Islet precursor cell (in vitro differentiated cells): ENCODE measurements at regions not wholly inside any gene's neighbourhood (a gene's known extent, or its start where the extent isn't known, plus 50 kb on each side); places are given as distances from the start of the nearest gene placed in this dataset.
"Not testable (repeated sequence)": the region's sequence is repeated elsewhere in the genome, so short reads cannot be mapped to it uniquely, and the experiment has no call there.

ENCODE experiments used
- DNase-seq: peaks from one replicate; pipeline ENCODE4 v3.0.0-alpha.2; 2018

DNA sequence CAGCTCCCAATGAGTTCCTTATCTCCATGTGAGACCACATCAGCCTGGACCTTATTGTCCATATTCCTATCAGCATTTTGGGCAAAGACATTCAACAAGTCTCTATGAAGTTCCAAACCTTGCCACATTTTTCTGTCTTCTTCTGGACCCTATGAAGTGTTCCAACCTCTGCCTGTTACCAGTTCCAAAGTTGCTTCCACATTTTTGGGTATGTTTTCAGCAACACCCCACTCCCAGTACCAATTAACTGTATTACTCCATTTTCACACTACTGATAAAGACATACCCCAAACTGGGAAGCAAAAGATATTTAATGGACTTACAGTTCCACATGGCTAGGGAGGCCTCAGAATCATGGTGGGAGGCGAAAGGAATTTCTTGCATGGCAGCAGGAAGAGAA, 548.5 kb downstream of the CHSY3 start:
- no peak for DNase-seq

DNA sequence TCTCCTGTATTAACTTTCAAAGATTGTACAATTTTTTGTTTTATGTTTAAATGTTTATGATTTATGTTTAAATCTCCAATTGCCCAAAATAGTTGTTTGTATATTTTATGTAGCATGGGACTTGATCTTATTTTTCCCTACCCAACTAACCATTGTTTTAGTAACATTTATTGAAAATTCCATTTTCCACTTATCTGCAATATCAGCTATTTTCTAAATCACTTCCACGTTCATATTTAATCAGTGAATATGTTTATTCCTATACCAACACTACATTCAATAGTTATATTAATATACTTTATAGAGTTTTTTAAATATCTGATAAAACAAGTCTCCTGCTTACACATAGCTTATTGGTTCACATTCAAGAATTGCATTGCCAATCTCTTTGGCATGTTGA, 532.2 kb downstream of the CHSY3 start:
- no peak for DNase-seq

DNA sequence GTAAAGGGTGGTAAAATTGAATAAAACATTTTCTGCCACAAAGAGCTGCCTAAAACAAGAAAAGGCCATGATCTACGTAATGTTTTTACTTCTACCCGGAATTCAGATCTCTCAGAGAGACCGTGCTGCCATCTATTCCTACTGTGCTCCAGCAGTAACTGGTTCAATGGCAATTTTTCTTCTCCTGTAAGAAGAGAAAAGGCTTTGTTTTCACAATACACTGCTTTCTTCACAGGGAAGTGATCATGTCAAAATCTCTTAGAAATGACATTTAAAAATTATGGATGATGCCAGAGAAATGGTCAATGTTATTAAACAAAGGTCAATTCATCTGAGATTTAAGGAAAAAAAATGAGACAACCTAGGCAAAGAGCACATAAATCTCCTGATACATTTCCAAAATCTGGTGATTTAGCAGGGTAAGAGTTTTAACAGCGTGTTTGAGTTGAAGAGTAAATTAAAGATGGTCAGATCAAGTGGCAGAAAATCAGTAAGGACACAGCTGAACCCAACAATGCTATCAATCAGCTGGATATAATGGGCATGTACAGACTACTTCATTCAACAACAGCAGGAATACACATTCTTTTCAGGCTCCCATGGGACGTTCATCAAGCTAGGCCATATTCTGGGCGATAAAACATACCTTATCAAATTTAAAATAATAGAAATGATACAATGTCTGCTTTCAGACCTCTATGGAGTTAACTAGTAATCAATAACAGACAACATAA, 523.1 kb downstream of the CHSY3 start:
- no peak for DNase-seq

DNA sequence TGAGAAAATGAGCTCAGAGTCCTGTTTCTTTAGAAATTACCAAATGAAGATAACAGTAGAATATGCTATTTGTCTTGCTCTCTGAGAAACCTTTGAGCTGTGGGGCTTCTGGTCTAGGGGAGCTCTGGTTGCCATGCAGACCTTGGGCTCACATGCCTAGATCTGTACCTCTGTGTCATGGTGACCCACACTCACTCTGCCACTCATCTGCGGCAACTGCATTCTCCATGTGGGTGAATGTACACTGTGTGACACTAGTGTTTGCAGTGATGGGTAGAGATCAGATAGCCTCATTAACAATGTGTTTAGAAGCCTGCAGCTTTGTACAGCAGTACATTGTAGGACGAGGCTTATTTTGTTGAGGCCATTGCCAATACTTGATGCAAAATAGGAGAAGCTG, 521.2 kb downstream of the CHSY3 start:
- DNase-seq: no peak

DNA sequence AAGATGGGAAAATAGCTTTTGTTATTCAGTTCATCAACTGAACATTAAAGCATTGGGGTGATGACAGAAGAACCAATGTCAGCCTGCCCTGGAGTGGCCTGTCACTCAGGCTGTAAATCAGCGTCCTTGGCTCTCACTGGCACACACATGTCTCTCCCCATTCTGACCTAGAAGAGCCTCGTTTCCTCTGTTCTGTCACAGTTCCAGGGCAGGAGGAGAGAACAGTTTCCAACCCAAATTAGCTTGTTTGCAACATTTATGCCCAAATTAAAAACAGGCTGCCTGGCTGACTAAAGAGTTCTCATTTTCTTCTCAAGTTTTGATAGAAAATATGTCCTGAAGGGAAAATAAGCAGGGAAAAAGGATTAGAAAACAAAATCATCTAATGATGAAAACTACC, 520.1 kb downstream of the CHSY3 start:
- no peak for DNase-seq

DNA sequence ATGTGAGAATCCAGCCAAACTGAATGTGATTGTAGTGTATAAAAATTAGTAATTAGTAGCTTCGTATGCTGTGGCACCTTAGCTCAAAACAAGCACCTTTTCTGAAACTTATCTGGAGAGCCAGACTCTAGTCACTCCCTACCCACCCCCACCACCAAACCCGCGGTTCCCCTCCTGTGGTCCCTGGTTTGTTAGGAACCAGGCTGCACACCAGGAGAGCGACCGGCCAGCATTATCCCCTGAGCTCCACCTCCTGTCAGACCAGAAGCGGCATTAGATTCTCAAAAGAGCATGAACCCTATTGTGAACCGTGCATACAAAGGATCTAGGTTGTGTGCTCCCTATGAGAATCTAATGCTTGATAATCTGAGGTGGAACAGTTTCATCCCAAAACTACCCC, 498.6 kb downstream of the CHSY3 start:
- DNase-seq: peak; percentile 54

DNA sequence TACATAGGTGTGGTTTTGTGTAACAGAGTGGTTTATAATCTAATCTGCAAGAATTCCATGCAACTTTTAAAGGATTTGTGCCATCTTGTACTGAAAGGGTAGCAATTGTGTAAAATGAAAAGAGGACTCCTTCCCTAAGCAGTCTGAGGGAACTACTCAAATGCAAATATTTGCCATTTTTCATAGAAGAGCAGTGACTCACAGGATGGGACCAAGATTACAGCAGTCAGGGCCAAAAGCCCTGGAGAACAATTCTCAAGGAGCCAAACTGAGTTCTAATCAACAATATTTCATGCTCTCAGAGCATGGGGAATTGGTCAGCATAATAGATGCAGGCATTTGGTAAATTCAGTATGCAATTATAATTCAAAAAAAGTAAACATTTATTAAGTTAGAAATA, 495.8 kb downstream of the CHSY3 start:
- no peak for DNase-seq

DNA sequence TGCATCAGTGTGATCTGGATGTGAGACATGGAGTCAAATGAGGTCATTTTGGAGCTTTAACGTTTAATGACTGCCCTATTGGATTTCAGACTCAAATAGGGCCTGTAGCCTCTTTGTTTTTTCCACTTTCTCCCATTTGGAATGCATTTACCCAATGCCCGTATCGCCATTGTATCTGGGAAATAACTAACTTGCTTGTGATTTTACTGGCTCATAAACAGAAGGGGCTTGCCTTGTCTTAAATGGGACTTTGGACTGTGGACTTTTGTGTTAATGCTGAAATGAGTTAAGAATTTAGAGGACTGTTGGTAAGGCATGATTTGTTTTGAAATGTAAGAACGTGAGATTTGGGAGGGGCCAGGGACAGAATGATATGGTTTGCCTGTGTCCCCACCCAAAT, 494.6 kb downstream of the CHSY3 start:
- no peak for DNase-seq

DNA sequence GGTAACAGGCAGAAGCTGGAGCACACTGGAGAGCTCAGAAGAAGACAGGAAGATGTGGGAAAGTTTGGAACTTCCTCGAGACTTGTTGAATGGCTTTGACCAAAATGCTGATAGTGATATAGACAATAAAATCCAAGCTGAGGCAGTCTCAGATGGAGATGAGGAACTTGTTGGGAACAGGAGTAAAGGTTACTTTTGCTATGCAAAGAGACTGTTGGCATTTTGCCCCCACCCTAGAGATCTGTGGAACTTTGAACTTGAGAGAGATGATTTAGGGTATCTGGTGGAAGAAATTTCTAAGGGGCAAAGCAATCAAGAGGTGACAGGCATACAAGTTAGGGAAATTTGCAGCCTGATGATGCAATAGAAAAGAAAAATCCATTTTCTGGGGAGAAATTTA, 493.5 kb downstream of the CHSY3 start:
- not testable (repeated sequence) for DNase-seq

DNA sequence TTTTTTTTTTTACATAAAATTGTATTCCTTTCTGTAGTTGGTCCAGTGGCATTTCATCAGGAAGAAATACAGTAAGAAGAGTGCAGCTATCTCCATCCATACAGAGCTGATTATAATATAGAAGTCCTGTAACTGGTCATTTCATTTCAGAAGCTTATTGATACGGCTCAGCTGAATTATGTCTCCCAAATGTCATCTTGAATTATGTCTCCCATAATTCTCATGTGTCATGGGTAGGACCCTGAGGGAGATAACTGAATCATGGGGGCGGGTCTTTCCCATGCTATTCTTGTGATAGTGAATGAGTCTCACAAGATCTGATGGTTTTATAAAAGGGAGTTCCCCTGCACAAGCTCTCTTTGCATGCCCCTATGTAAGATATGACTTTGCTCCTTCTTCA, 492.9 kb downstream of the CHSY3 start:
- DNase-seq: no peak

DNA sequence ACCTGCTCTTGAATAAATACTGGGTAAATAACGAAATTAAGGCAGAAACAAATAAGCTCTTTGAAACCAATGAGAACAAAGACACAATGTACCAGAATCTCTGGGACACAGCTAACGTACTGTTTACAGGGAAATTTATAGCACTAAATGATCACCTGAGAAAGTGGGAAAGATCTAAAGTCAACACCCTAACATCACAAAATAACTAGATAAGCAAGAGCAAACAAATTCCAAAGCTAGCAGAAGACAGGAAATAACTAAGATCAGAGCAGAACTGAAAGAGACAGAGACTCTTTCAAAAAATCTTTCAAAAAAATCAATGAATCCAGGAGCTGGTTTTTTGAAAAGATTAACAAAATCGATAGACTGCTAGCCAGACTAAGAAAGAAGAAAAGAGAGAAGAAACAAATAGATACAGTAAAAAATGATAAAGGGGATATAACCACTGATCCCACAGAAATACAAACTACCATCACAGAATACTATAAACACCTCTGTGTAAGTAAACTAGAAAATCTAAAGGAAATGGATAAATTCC, 487.5 kb downstream of the CHSY3 start:
- DNase-seq: not testable (repeated sequence)

DNA sequence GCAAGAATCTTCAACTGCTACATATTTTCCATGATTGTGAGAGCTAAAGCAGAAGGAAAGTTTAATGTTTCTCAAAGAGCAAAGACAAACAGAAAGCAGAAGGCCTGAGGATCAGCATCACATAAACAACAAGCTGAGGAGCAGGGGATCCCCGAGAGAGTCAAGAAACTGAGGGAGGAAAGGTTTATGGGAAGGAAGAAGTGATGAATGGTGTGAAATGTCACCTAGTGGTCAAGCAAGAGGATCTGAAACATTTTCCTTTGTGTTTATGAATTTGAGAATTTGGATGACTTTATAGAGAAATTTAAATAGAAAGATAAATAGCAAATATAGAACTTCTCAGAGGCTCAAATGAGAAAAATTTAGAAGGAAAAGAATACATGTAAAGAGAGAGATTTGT, 481.9 kb downstream of the CHSY3 start:
- no peak for DNase-seq

DNA sequence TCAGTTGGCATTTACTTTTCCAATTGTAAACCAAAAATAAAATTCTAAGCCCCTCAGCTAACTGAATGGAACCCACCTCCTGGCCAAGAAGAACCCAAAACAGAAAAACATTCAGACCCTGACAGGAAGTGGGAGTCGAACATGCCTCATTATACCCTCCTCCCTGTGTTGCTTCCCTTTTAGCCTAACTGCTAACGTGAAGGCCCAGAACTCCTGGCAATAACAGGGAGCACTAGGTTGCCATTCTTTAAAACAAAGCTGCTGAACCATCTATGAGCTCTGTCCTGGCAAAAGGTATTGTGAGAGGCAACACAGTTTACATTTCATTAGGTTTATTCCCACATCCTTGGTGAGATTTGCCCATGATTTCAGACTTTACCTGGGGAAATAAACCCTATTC, 481.4 kb downstream of the CHSY3 start:
- no peak for DNase-seq

DNA sequence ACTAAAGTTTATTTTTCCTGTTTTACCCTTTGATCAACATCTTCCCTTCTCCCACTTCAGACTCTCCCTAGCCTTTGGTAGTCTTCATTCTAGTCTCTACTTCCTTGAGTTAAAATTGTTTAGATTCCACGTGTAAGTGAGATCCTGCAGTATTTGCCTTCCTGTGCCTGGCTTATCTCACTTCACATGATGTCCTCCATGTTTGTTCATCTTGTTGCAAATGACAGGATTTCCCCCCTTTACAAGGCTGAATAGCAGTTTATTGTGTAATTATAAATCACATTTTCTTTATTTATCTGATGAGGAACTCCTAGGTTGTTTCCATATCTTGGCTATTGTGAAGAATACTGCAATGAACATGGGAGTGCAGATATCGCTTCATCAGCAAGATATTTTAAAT, 461.7 kb downstream of the CHSY3 start:
- DNase-seq: no peak

DNA sequence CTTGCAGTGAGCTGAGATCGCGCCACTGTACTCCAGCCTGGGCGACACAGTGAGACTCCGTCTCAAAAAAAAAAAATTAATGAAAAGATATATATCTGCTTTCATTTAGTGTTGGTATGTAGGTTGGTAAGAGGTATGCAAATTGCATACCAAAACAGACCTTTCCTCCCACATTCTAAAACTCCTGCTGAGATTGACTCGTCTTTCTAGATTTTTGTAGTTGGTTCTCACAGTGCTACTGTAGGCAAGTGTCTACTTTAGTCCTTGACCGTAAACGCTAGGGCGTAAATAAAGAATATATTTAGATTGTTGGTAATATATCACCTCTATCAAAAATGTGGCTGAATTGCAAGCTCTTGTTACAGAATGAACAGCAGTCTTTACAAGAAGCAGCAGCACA, 445.9 kb downstream of the CHSY3 start:
- no peak for DNase-seq

DNA sequence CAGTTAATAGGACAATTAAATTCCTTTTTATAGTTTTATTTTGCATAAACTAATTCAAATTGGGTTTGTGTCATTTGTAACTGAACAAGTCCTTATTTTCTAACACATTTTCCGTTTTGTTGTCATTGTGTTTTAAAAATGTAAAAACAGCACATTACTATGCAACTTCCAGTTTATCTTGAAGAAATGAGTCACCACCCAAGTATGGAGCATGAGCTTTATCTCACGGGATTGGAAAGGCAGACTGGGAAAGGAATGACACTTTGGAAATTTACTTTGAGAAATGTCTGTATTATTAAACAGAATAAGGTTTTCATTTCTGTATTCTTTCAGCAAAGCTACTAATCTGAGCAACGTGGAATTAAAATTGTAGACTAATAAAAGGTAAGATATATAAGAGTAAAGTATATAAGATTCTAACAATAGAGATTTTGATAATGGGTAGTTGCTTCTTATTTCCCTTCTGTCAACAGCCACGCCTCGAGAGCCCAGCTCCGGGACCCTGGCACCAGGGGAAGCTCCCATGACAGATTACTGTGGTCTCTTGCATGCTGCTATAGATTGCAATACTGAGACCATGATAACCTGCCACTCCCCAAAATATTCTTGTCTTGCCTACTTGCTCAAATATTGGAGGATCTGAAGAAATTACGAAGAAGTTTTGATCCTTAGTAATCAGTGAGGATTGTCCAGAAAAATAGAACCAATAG, 433.1 kb downstream of the CHSY3 start:
- DNase-seq: peak; percentile 60

DNA sequence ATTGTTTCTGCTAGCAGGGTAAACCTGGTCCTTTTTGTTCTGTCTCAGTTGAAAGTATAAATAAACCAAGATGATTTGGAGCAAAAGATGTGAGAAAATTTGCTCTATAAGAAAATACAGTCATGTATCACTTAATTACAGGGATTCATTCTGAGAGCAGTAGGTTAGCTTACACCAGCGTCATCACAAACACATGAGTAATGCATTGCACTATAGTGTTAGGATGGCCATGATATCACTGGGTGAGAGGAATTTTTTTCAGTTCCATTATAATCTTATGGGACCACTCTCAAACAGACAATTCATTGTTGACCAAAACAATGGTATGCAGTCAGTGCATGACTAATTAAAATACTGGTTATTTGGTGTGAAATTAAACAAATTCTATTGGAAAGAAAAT, 430.9 kb downstream of the CHSY3 start:
- no peak for DNase-seq

DNA sequence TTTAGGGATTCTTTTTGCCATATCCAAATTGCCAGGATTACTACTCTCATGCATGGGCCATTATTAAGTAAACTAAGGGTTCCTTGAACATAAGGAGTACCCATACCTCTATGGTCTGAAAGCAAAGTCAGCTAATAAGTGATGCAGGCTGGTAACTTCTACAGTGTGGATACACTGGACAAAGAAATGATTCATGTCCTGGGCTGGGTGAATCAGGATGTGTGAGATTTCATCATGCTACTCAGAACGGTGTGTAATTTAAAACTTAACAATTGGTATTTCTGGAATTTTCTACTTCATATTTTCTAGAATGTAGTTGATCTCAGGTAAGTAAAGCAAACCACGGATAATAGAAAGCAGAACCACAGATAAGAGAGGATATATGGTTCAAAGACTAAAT, 428.8 kb downstream of the CHSY3 start:
- no peak for DNase-seq

DNA sequence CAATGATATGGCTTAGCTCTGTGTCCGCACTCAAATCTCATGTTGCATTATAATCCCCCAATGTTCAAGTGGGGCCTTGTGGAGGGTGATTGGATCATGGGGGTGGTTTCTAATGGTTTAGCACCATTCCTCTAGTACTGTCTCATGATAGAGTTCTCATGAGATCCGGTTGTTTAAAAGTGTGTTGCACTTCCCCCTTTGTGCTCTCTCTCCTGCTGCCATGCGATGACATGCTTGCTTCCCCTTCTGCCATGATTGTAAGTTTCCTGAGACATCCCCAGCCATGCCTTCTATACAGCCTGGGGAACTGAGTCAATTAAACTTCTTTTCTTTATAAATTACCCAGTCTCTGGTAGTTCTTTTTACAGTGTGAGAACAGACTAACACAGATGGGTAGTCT, 427.1 kb downstream of the CHSY3 start:
- no peak for DNase-seq

DNA sequence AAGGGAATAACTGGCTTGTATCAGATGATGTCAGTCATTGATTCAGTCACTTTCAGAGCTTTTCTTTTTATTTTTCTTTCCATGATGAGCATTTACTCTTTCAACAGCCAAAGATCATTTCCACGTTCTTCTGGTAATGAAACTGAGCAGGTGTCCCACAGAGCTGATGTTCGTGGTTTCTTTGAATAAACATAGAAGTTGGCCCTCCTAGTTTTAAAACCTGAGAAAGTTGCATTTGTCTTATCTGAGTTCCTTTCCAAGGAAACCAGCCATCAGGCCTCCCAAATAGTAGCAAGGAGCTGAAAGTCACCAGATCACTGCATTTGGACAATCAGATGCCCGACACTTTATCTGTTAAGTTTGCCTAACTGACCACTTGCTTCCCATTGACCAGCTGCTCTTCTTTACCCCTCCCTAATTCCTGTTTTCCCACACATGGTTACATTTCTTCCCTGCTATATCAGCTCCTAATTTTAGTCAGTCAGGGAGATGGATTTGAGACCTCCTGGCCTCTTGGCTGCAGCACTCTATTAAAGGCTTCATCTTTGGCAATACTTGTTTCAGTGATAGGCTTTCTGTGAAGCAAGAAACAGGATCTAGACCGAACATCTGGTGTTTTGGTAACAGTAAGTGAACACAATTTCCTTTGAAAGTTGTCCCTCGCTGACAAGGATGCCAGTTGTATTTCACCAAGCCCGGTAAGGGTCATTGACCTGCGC, 420.8 kb downstream of the CHSY3 start:
- no peak for DNase-seq

DNA sequence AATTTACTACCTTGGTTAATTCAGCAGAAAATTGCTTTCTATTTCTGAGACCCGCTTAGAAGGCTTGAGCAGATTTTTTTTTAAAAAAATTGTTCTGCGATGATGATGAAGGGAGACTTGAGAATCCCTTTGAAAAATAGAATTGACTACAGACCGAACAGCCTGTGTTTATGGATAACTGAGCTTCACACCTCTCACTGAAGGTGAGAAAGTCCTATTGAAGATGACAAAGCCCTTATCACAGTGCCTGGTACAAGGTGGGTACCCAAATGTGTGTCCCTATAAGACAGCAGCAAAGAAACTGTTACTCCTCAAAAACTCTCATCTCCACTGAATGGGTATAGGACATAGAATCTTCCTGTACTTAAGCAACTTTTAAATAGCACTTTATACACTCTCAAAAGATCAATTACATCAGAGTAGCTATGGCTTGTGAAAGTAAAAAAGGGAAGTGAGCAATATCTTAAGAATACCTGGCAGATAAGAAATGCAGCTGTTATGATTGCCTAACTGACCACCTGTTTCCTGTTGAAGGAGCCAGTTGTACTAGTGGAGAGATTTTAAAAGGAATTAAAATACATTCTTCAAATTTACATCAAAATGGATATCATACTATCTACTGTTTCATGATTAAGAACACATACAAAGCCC, 419.7 kb downstream of the CHSY3 start:
- no peak for DNase-seq

DNA sequence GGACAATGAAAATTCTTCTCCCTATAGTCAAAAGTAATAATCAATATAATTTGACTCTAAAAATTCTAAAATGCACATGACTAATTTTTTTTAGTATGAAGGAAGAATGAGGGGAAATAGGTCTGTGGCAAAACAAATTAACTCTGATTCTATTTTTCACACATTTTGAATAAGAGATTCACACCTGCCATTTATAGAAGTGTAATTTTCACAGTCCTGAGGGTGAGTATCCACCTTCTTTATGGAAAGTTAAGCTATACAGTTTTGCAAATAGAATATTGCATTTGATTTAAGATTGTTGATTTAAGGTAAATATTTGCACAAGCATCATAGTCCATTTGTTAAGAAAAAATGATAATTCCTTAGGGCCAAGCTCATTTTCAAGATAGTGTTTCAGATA, 417.7 kb downstream of the CHSY3 start:
- DNase-seq: no peak

DNA sequence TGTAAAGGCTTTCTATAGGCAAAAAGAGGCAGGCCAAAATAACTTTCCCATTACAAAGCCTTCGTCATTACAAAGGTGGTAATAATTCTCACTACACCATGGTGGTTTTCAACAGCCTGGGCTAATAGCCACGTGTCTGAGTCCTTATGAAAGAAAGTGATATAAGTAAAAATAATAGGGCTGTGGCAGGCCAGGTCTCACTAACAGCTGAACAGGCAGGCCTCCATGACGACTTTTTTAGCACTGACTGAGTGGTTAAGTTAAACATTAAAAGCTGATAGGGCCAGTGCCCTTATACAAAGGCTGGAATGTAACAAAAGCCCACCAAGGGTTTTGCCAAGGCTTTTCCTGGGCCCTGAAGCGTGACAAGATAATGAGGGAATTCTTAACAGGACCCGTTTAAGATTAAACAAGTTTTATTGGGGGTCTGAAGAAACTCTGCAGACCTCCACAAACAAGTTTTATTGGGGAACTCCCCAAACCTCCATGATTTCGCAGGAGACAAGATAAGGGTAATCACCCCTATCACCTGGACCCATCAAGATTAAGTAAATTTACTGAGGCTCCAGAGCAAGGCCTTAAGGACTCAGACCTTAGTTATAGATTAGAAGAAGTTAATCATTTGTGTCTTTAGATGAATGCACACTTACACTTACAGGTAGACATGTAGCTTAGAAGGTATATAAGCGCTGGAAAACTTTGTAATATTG, 412.9 kb downstream of the CHSY3 start:
- peak; percentile 55 for DNase-seq
